ENCODE measurements at regions not wholly inside any gene's neighbourhood (a gene's known extent, or its start where the extent isn't known, plus 50 kb on each side); places are given as distances from the start of the nearest gene placed in this dataset.

GRCh38 chr12:43097471-43097870 is 454.5 kb downstream of the ADAMTS20 start:
- DNase-seq (ENCODE audit: low read depth, low spot score): no peak

- DNase-seq (ENCODE audit: low read depth, low spot score): no peak
Measured at GRCh38 chr12:43095669-43096280, 456.2 kb downstream of the ADAMTS20 start.

GRCh38 chr12:43094886-43095575 is 457.0 kb downstream of the ADAMTS20 start:
- no peak for DNase-seq (ENCODE audit: low read depth, low spot score)

- DNase-seq (ENCODE audit: low read depth, low spot score): no peak
Measured at GRCh38 chr12:43090981-43091380, 461.0 kb downstream of the ADAMTS20 start.

GRCh38 chr12:43087195-43088091 is 464.6 kb downstream of the ADAMTS20 start:
- no peak for DNase-seq (ENCODE audit: low read depth, low spot score)

GRCh38 chr12:43079476-43079875 is 472.5 kb downstream of the ADAMTS20 start:
- DNase-seq (ENCODE audit: low read depth, low spot score): no peak

GRCh38 chr12:43078976-43079375 is 473.0 kb downstream of the ADAMTS20 start:
- DNase-seq (ENCODE audit: low read depth, low spot score): no peak

GRCh38 chr12:43072431-43072830 is 479.6 kb downstream of the ADAMTS20 start:
- no peak for DNase-seq (ENCODE audit: low read depth, low spot score)

GRCh38 chr12:43069768-43070221 is 480.2 kb upstream of the PRICKLE1 start:
- no peak for DNase-seq (ENCODE audit: low read depth, low spot score)

GRCh38 chr12:43066471-43066870 is 476.9 kb upstream of the PRICKLE1 start:
- DNase-seq (ENCODE audit: low read depth, low spot score): no peak

GRCh38 chr12:43063650-43064049 is 474.1 kb upstream of the PRICKLE1 start:
- DNase-seq (ENCODE audit: low read depth, low spot score): peak; percentile 11

- DNase-seq (ENCODE audit: low read depth, low spot score): no peak
Measured at GRCh38 chr12:43062201-43062895, 472.8 kb upstream of the PRICKLE1 start.

GRCh38 chr12:43060742-43061141 is 471.2 kb upstream of the PRICKLE1 start:
- no peak for DNase-seq (ENCODE audit: low read depth, low spot score)

GRCh38 chr12:43058616-43059015 is 469.1 kb upstream of the PRICKLE1 start:
- no peak for DNase-seq (ENCODE audit: low read depth, low spot score)

- DNase-seq (ENCODE audit: low read depth, low spot score): no peak
Measured at GRCh38 chr12:43057566-43057965, 468.0 kb upstream of the PRICKLE1 start.

GRCh38 chr12:43054085-43054484 is 464.5 kb upstream of the PRICKLE1 start:
- no peak for DNase-seq (ENCODE audit: low read depth, low spot score)

- DNase-seq (ENCODE audit: low read depth, low spot score): no peak
Measured at GRCh38 chr12:43052441-43052840, 462.9 kb upstream of the PRICKLE1 start.

GRCh38 chr12:43044241-43044640 is 454.7 kb upstream of the PRICKLE1 start:
- DNase-seq (ENCODE audit: low read depth, low spot score): no peak

- DNase-seq (ENCODE audit: low read depth, low spot score): no peak
Measured at GRCh38 chr12:43038991-43039390, 449.4 kb upstream of the PRICKLE1 start.

GRCh38 chr12:43029971-43030370 is 440.4 kb upstream of the PRICKLE1 start:
- DNase-seq (ENCODE audit: low read depth, low spot score): peak; percentile 45

GRCh38 chr12:43028826-43029225 is 439.3 kb upstream of the PRICKLE1 start:
- DNase-seq (ENCODE audit: low read depth, low spot score): no peak

GRCh38 chr12:43022838-43023237 is 433.3 kb upstream of the PRICKLE1 start:
- no peak for DNase-seq (ENCODE audit: low read depth, low spot score)

Data from brain pericyte (primary cell).